Gastrocnemius medialis (tissue), 4 donors: ENCODE measurements at regions not wholly inside any gene's neighbourhood (a gene's known extent, or its start where the extent isn't known, plus 50 kb on each side); places are given as distances from the start of the nearest gene placed in this dataset.

Experiments used
- ATAC-seq, 2 donors: fragments of 150-250 bp; one replicate each; pipeline ENCODE4 v1.9.1; 2016
- DNase-seq, 2 donors: peaks; one replicate each; pipeline ENCODE4 v3.0.0-alpha.2; 2019
- H3K27ac ChIP-seq, 4 donors: fragments of 200-600 bp; sonication (generic); 1 replicate in 1 of 4; 2 replicates in 3 of 4; pipeline ENCODE4 v1.5.1; 2016 to 2018; ENCODE audit warnings: mild to moderate bottlenecking in 2 of 4, moderate library complexity in 1 of 4
- H3K27me3 ChIP-seq, 3 donors: fragments of 200-600 bp; sonication (generic) in 2 of 3; 1 replicate in 1 of 3; 2 replicates in 2 of 3; pipeline versions ENCODE4 v1.5.1 to v1.6.0; 2016 to 2019; ENCODE audit warnings: mild to moderate bottlenecking in 1 of 3, moderate library complexity in 1 of 3
- H3K36me3 ChIP-seq, 2 donors: fragments of 200-600 bp; sonication (generic) in 1 of 2; one replicate each; pipeline ENCODE4 v1.5.1; 2017 to 2018
- H3K4me1 ChIP-seq, 2 donors: fragments of 200-600 bp; sonication (generic) in 1 of 2; one replicate each; pipeline ENCODE4 v1.5.1; 2016 to 2017; ENCODE audit warnings: mild to moderate bottlenecking in 2 of 2
- H3K4me3 ChIP-seq, 4 donors: fragments of 200-600 bp; sonication (generic) in 3 of 4; 1 replicate in 1 of 4; 2 replicates in 3 of 4; pipeline ENCODE4 v1.5.1; 2016 to 2019; ENCODE audit warnings: mild to moderate bottlenecking in 2 of 4
- H3K9me3 ChIP-seq, 3 donors: fragments of 200-600 bp; sonication (generic) in 2 of 3; 1 replicate in 1 of 3; 2 replicates in 2 of 3; pipeline ENCODE4 v1.5.1; 2016 to 2019
- POLR2A ChIP-seq, 2 donors: fragments of 450-650 bp; IDR thresholded peaks; one replicate each; pipeline ENCODE4 v1.6.1; 2017; ENCODE audit warnings: antibody characterized with exemption in 2 of 2, mild to moderate bottlenecking in 2 of 2, moderate library complexity in 2 of 2
- in situ Hi-C, 4 donors: fragments of 200-750 bp; cut with MboI; loops; one replicate each; pipeline versions ENCODE4 v1.15.0 to v1.8.0; 2017; ENCODE audit warnings: low sequenced_read_pairs in 4 of 4
- intact Hi-C: fragments of 100-400 bp; cut with DNase I; formaldehyde crosslinking; loops from one replicate; pipeline ENCODE4 v1.15.1; 2023; ENCODE audit warnings: low total_unique reads
- TF ChIP-seq, protein P1 (sequence below), 5 experiments: fragments of 450-650 bp in 3 of 5; fragments of 200-600 bp in 2 of 5; sonication (generic) in 2 of 5; IDR thresholded peaks in 4 of 5; conservative IDR thresholded peaks in 1 of 5; 1 replicate in 4 of 5; 2 replicates in 1 of 5; pipeline ENCODE4 v1.5.1; 2016 to 2019; ENCODE audit warnings: antibody characterized with exemption in 5 of 5, mild to moderate bottlenecking in 3 of 5, moderate library complexity in 3 of 5

DNA sequence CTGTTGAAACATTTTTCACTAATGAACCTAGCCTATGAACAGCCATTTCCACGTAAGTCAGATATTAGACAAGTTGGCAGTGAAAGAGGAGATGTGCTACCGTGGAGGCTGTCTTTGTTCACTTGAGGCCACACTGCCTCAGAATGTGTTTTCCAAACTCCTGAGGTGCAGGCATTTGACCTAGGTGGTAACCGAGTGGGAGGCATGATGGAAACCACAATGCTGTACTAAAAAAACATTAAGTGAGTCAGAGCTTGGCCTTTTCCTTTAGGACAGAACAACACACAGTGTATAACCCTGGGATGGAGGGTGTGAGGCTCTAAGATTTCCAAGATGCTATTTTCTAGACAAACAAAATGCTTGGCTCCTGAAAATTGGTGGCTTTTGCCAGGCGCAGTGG is 406.3 kb downstream of the SOX2 start:
- Histone ChIP-seq H3K9me3 (no peaks in the 10 kb centered on the region), H3K36me3 (no peaks in the 10 kb centered on the region), H3K27ac (no peak overlapping the region), H3K4me1 (no peaks in the 10 kb centered on the region), H3K4me3 (no peak overlapping the region), H3K27me3 (no peaks in the 10 kb centered on the region)
- DNase-seq (no peak), ATAC-seq (no peak)
- in situ Hi-C loops (no loop called here), intact Hi-C loops (no loop called here)
- TF ChIP-seq, protein P1, sequence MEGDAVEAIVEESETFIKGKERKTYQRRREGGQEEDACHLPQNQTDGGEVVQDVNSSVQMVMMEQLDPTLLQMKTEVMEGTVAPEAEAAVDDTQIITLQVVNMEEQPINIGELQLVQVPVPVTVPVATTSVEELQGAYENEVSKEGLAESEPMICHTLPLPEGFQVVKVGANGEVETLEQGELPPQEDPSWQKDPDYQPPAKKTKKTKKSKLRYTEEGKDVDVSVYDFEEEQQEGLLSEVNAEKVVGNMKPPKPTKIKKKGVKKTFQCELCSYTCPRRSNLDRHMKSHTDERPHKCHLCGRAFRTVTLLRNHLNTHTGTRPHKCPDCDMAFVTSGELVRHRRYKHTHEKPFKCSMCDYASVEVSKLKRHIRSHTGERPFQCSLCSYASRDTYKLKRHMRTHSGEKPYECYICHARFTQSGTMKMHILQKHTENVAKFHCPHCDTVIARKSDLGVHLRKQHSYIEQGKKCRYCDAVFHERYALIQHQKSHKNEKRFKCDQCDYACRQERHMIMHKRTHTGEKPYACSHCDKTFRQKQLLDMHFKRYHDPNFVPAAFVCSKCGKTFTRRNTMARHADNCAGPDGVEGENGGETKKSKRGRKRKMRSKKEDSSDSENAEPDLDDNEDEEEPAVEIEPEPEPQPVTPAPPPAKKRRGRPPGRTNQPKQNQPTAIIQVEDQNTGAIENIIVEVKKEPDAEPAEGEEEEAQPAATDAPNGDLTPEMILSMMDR (IDR thresholded peaks at IDR 0.05 in 4 of 5, conservative IDR thresholded peaks at IDR 0.05 in 1 of 5) = no peak
- no peak for TF ChIP-seq POLR2A (IDR thresholded peaks at IDR 0.05)

DNA sequence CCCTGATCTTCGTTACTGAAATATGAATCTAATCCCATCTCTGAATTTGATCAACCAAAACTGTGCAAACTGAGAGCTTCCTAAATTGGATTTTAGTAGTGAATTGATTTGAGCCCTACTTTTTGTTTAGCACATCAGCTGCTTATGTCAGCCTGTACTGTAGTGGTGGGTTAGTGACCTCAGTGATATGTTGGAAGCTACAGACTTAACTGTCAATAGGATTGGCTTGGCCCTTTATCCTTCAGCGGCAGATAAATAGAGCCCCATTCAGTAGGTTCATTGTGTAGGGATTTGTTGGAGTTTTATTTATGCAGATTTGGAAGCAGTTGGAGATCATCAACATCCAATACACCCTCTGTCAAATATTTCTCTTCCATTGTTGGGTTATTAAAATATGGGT is 409.7 kb downstream of the SOX2 start:
- DNase-seq (no peak), ATAC-seq (no peak)
- Histone ChIP-seq H3K9me3 (no peaks in the 10 kb centered on the region), H3K4me1 (no peaks in the 10 kb centered on the region), H3K36me3 (no peaks in the 10 kb centered on the region), H3K27me3 (no peaks in the 10 kb centered on the region), H3K4me3 (no peak overlapping the region), H3K27ac (no peak overlapping the region)
- intact Hi-C loops = no loop called here
- TF ChIP-seq, protein P1 (IDR thresholded peaks at IDR 0.05 in 4 of 5, conservative IDR thresholded peaks at IDR 0.05 in 1 of 5) = no peak
- no peak for TF ChIP-seq POLR2A (IDR thresholded peaks at IDR 0.05)
- in situ Hi-C loops = no loop called here

DNA sequence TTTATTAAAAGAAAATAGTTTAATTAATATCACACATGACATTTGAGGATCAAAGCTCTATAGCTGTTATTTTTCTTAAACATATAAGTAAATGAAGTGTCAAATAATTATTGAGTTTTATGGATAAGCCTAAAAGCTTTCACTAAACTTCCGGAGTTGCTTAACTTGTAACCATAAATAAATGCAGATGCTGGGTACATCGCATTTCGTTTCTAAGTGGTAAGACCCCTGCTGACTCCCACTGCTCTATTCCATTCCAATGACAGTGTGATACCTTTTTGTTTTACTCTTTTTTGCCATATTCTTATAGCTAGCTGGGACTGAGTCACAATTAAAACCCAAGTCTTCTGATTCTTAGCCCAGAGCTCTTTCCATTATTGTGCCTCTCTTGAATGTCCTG is 411.1 kb downstream of the SOX2 start:
- Histone ChIP-seq H3K4me1 (no peaks in the 10 kb centered on the region), H3K27ac (no peak overlapping the region), H3K4me3 (no peak overlapping the region), H3K9me3 (no peaks in the 10 kb centered on the region), H3K36me3 (no peaks in the 10 kb centered on the region), H3K27me3 (no peaks in the 10 kb centered on the region)
- TF ChIP-seq POLR2A (IDR thresholded peaks at IDR 0.05) = no peak
- TF ChIP-seq, protein P1 (IDR thresholded peaks at IDR 0.05 in 4 of 5, conservative IDR thresholded peaks at IDR 0.05 in 1 of 5) = no peak
- in situ Hi-C loops (no loop called here), intact Hi-C loops (no loop called here)
- ATAC-seq (no peak), DNase-seq (no peak)

DNA sequence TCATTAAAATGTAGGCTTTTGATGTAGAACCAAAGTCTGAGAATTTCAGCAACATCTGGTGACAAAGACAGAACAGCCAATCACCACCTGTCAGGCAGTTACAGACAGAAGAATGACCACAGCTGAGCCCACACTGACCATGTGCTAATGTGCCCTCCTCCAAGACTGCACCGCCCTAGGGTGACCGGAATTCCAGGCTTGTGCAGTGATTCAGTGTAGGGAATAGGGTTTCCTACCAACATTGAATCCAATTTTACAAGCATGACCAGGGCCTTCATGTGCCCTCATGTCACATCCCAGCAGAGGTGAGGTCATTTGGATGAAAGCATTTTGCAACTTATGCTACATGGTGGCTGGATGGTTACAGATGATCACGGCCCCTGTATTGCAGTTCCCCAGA is 412.5 kb downstream of the SOX2 start:
- no peaks in the 10 kb centered on the region for H3K4me1 ChIP-seq
- no peak for ATAC-seq
- in situ Hi-C loops (no loop called here), intact Hi-C loops (no loop called here)
- H3K36me3 ChIP-seq = no peaks in the 10 kb centered on the region
- no peak overlapping the region for H3K27ac ChIP-seq
- no peaks in the 10 kb centered on the region for H3K9me3 ChIP-seq
- DNase-seq = no peak
- TF ChIP-seq, protein P1 (IDR thresholded peaks at IDR 0.05 in 4 of 5, conservative IDR thresholded peaks at IDR 0.05 in 1 of 5) = no peak
- no peak for TF ChIP-seq POLR2A (IDR thresholded peaks at IDR 0.05)
- no peak overlapping the region for H3K4me3 ChIP-seq
- no peaks in the 10 kb centered on the region for H3K27me3 ChIP-seq

DNA sequence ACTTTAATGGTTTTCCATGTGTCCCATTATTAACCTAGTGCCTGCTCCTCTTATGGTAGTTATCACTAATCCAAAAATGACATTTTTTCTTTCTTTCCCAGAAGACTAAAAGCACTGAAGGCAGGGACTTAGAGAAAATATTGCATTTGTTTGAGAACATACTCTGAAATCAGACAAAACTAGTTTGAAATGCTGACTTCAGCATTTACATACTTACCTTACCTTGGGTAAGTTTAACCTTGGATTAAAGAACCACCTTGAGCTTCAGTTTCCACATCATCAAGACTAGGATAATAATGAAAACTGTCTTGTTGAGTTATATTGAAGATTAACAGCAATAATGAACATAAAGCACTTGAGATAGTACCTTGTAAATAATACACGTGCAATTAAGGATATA is 413.0 kb downstream of the SOX2 start:
- H3K36me3 ChIP-seq = no peaks in the 10 kb centered on the region
- H3K9me3 ChIP-seq = no peaks in the 10 kb centered on the region
- DNase-seq (no peak), ATAC-seq (no peak)
- intact Hi-C loops (no loop called here), in situ Hi-C loops (no loop called here)
- TF ChIP-seq POLR2A (IDR thresholded peaks at IDR 0.05) = no peak
- TF ChIP-seq, protein P1 (IDR thresholded peaks at IDR 0.05 in 4 of 5, conservative IDR thresholded peaks at IDR 0.05 in 1 of 5) = no peak
- no peak overlapping the region for H3K27ac ChIP-seq
- H3K4me3 ChIP-seq = no peak overlapping the region
- H3K27me3 ChIP-seq = no peaks in the 10 kb centered on the region
- H3K4me1 ChIP-seq = no peaks in the 10 kb centered on the region
